ENCODE measurements at regions not wholly inside any gene's neighbourhood (a gene's known extent, or its start where the extent isn't known, plus 50 kb on each side); places are given as distances from the start of the nearest gene placed in this dataset.

DNA sequence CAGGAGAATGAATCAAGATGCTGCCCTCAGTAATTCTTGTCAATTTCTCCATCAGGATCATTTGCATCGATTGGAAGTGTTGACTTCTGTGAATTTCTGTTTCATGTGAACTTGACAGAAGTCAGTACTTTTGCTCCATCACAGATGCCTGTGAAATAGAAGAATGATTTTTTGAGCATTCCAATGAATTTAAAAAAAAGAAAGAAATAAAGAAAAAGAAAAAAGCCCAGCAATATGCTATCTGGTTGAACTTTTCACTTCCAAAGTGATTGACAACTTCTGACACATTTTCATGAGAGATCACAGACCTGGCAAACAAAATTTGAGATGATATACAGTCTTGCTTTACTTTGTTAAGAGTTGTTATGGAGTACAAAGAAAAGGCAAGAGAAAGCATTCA lies 175.3 kb downstream of the RWDD3 start:
- TF ChIP-seq, protein P1, sequence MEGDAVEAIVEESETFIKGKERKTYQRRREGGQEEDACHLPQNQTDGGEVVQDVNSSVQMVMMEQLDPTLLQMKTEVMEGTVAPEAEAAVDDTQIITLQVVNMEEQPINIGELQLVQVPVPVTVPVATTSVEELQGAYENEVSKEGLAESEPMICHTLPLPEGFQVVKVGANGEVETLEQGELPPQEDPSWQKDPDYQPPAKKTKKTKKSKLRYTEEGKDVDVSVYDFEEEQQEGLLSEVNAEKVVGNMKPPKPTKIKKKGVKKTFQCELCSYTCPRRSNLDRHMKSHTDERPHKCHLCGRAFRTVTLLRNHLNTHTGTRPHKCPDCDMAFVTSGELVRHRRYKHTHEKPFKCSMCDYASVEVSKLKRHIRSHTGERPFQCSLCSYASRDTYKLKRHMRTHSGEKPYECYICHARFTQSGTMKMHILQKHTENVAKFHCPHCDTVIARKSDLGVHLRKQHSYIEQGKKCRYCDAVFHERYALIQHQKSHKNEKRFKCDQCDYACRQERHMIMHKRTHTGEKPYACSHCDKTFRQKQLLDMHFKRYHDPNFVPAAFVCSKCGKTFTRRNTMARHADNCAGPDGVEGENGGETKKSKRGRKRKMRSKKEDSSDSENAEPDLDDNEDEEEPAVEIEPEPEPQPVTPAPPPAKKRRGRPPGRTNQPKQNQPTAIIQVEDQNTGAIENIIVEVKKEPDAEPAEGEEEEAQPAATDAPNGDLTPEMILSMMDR (IDR thresholded peaks at IDR 0.05) = no peak
- TF ChIP-seq POLR2A (IDR thresholded peaks at IDR 0.05) = no peak
